ENCODE measurements at regions not wholly inside any gene's neighbourhood (a gene's known extent, or its start where the extent isn't known, plus 50 kb on each side); places are given as distances from the start of the nearest gene placed in this dataset.

GRCh38 chr2:103346780-103347179 lies 584.9 kb downstream of the TMEM182 start:
- TF ChIP-seq POLR2AphosphoS5 (IDR thresholded peaks at IDR 0.05; ENCODE audit: low read depth, low read length) (no peak), REST (IDR thresholded peaks at IDR 0.05; ENCODE audit: insufficient read depth in 1 of 2, low read depth in 2 of 2, low read length in 2 of 2) (no peak), SIN3A (IDR thresholded peaks at IDR 0.05; ENCODE audit: borderline replicate concordance, insufficient read depth, low read length) (no peak), FOXP2 (optimal IDR thresholded peaks at IDR 0.05; ENCODE audit: borderline replicate concordance, extremely low read depth, extremely low read length, insufficient read depth) (no peak), TAF1 (IDR thresholded peaks at IDR 0.05; ENCODE audit: borderline replicate concordance, insufficient read depth, low read length) (no peak)
